GM18511 (cell line): ENCODE measurements at regions not wholly inside any gene's neighbourhood (a gene's known extent, or its start where the extent isn't known, plus 50 kb on each side); places are given as distances from the start of the nearest gene placed in this dataset.

Experiments
- ATAC-seq: cut with Tn5 transposase; IDR thresholded peaks from one replicate; pipeline ENCODE4 v1.9.1; 2021; ENCODE audit warnings: mild to moderate bottlenecking, moderate library complexity; ENCODE audit not compliant: unreplicated experiment

DNA sequence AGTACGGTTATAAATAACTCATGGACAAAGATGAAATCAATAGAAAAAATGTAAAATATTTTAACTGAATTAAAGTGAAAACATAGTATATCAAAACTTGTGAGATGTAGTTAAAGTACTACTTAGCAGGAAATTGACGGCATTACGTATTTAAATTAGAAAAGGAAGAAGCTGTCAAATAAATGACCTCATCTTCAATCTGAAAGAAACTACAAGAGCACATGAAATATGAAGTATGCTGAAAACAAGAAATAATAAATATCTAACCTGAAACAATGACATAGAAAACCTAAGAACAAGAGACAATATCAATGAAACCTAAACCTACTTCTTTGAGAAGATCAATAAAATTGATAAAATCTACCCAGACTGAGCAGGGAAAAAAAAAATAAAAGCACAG, 122.2 kb upstream of the PDE4B start:
- ATAC-seq = no peak

DNA sequence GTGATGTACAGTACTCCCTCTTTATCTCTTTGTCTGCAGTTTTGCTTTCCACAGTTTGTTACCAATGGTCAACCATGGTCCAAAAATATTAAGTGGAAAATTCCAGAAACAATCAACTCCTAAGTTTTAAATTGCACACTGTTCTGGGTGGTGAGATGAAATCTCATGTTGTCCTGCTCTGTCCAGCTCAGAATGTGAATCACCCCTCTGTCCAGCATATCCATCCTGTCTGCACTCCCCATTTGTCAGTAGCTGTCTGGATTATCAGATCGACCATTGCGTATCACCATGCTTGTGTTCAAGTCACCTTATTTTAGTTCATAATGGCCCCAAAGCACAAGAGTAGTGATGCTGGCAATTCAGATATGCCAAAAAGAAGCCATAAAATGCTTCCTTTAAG, 118.2 kb upstream of the PDE4B start:
- no peak for ATAC-seq

DNA sequence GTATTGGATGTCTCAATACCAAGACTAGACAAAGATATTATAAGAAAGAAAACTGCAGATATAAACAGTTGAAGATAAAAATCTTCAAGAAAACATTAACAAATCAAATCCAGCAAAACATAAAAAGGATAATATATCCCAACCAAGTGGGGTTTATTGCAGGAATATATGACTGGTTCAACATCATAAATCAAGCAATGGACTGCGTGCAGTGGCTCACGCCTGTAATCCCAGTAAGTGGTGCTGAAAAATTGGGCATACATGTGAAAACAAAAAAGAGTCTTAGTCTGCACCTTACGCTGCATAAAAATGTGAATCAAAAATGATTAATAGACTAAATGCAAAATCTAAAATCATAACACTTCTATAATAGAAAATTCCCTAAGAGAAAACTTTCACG, 112.9 kb upstream of the PDE4B start:
- no peak for ATAC-seq

DNA sequence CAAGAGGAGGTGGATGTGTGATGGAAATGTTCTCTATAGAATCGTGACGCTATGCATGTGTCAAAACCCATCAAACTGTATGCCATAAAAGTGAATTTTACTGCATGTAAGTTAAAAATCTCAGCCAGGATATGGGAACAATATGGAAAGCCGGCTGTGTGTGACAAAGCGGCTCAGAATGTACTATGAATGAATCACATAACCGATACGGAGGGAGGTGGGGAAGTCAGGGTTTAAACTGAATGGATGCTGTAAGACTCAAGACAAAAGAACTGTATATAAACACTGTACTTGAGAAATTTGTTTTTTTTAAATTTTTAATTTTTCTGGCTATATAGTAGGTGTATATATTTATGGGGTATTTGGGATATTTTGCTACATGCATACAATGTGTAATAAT, 111.6 kb upstream of the PDE4B start:
- no peak for ATAC-seq

DNA sequence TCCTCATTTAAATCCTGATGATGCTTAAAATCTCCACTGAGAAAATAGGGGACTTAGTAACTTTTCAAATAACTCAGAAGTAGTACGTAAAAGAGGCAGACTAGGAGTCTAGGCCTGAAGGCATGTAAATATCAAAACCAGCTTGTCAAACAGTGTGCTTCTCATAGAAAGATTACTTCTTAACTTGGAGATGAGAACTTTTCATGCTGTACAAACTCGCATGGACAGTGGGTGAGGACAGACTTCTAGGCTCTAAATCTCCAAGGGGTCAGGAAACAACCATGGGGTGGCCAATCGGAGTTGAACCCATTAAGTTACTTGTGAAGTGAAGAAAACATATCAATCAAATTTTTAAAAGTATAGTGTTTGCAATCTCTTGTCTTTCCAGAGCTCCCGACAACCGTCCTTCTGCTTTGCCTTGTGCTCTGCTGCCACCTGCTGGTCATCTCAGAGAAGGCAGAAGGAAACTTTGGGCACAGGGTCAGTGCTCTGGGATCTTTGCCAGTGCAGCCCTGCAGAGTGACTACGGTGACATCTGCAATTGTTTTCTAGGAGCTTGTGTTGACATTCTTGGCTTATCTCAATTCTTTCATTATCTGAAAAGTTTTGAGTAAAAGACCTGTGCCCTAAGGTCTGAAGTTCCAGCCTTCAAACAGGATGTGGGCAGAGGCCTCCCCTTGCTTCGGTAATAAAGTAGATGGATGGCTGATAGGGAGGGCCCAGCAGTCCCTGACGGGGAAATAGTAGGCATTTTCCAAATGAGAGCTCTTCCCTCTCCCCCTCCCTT, 105.1 kb upstream of the PDE4B start:
- peak; percentile 96 for ATAC-seq

DNA sequence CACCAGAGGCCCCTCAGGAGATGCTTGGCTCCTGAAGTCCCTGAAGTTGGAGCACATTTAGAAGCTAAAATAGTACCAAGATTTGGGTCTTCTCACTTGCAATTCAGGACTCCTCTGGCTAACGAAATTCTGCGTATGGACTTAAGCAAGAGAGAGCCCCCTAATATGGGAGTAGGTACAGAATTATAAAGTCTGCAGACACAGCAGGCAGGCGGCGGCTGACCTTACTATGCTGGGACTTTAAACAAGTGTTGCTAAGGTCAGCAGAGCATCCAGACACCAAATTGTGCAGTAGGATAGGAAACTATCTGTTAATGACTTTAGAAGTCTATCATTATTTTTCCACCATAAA, 104.5 kb upstream of the PDE4B start:
- ATAC-seq = no peak

DNA sequence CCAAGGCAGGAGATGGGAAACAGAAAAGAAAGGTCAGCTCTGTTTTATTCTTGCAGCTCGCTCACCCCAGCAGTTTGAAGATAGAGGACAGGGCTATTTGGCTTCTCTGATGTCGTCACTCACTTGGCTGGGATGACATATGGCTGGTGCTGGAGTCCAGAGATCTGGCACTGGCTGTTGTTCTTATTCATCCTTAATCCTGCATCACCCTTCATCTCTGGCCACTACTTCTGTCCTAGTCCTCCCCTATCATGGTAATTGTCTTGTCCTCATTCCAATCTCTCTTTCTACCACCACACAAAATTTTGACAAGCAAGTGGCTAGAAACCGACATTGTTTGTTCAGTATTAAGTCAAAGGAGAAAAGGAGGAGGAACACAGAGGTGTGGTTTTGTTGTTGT, 103.8 kb upstream of the PDE4B start:
- no peak for ATAC-seq

DNA sequence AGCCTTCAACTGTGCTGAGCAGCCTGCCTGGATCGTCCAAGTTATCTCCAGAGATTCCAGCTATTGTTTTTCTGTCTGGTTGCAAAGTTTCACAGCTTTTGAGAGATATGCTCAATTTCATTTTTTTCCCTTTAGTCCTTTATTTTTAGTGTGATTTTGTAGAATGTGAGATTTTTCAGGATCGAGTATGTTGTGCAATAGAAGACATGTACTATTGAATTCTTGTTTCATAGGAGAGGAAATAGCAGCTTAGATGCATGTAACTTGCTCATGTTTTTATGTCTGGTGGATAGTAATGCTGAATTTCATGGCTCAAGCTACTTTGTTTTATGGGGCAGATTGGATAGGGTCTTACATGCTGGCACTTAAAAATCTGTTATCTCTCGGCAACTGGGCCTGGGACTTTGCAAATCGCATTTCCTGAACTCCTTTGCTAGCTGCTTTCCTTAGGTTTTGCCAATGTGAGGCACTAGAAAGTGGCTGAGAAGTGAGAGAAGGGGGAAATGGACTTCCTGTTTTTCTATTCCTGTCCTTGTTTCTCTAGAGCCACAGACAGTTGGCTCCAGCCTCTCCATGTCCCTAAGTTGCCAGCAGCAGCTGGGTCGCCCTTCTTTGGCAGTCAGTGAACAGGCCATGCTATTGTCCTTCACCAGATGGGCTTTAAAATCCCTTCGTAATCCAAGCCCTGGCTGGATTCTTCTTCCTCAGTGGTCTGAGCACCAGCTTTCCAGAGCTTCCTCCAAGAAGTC, 101.4 kb upstream of the PDE4B start:
- no peak for ATAC-seq

DNA sequence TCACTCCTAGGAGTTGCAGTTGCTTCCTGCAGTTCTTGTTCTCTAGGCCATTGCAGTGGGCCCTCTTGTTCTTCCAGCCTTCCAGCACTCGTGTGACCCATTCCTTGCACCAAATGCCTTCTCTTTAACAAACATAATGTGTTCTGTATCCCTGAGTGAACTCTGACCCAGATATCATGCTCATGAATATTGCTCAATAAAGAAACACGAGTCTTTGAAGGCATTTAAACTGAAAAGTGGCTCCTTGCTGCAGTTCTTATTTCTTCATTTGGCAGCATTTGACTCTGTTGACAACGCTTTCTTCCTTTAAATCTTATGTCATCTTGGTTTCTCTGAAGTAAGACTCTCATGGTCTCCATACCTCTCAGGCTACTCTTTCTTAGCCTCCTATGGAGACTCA, 100.7 kb upstream of the PDE4B start:
- no peak for ATAC-seq

DNA sequence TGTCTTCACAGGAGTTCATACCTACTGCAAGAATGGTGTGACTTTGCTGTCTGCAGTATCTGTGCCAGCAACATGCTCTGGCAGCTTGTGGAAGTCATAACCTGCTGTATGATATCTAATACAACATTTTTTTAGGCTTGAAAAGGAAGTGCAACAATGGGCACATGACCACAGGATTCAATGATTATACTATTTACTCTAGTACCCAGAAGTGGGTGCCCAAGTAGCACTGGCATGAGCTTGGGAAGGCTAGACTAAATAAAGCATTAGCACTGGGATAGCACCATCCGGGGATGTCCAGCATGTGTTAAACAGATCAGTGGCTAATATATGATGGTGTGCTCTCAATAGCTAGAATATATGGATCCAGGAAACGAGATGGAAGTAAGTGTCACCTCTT, 98.6 kb upstream of the PDE4B start:
- ATAC-seq = no peak

DNA sequence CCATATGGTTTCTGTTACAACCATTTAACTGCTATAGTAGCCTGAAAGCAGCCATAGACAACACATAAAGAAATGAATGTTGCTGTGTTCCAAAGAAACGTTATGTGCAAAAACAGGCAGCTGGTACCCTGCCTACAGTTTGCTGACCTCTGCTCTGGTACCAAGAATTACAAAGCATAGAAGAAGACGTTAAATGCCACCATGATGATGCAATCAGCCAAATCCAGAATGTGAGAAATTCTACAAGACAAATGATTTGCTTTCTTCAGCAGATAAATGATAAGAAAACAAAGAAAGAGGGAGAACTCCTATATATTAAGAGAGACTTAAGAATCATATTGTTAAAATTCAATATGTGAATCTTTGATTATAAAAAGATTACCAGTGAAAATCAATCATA, 97.8 kb upstream of the PDE4B start:
- ATAC-seq = no peak

DNA sequence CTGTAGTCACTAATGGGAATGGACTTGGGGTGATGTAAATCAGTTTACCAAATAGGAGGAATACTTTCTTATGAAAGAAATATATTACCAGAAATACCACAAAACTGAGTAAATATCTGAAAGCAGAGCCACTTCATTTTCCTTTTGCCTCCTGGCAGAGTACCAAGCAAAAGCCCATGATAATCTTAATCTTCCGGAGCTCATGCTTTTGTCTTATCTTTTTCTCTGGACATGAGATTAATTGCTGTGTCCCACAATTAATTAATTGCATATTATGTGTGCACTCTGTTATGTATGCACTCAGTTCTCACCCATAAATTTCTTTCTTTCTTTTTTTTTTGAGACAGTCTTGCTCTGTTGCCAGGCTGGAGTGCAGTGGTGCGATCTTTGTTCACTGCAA, 94.1 kb upstream of the PDE4B start:
- ATAC-seq = no peak

DNA sequence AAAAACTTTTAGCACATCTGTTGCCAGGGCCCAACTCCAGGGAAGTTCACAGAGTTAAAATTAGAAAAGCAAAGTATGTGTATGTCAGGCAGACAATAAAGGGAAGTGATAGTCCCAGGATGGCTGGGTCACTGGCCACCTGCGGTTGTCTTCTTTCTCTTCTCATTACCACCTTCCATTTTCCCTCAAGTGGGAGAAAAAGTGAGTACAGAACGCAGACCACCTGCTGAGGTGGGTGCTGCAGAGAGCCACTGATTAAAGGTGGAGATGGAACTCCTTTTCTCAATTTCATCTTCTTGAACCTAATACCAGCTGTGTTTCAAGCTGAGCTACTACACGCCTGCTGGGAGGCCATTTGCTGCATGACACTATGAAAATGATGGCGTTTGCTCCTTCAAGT, 88.8 kb upstream of the PDE4B start:
- ATAC-seq = peak; percentile 51

DNA sequence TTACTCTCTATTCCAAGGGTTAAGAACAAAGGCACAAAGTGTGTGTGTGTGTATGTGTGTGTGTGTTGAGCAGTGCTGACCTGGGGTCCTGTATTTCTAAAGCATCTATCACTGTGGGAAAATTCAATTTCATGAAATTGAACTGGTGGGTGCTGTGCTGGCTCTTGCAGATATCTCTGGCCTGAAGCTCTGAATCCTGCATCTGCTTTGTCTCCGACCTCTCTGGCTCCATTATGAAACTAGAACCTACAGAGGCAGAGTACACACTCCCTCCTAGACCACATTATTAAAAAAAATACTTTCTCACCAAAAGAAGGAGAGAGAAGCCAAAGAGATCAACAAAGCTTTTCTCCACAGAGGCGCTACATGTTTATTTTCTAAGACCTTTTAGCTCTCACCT, 88.4 kb upstream of the PDE4B start:
- ATAC-seq = peak; percentile 85

DNA sequence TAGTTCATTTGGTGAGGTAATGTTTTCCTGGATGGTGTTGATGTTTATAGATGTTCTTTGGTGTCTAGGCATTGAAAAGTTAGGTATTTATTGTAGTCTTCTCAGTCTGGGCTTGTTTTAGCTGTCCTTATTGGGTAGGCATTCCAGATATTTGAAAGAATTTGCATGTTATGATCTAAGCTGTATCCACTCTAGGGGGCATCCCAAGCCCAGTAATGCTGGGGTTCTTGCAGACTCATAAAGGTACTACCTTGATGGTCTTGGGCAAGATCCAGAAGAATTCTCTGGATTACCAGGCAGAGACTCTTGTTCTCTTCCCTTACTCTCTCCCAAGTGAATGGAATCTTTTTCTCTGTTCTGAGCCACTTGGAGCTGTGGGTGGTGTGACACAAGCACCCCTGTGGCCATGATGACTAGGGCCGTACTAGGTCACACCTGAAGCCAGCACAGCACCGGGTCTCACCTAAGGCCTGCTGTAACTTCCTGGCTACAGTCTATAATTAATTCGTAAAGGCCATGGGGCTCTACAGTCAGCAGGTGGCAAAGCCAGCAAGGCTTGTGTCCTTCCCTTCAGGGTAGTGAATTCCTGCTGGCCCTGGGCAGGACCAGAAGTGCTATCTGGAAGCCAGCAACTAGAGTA, 74.8 kb upstream of the PDE4B start:
- no peak for ATAC-seq

DNA sequence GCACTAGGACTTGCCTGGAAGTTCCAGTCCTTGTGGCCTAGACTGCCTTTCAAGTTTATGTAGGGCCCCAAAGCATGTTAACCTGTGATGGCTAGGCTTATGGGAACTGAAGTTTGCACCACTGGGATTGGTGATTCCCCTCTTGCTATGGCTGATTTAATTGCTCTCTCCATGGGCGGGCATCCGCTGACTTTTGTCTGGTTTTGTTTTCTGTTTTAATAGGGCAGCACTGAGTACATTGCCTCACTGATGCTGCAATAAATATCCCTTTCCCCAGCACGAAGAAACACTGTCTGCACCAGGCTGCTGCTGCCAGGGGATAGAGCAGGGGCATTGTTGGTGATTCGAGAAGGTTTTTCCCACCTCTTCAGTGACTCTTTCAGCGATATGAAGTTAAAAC, 73.3 kb upstream of the PDE4B start:
- ATAC-seq = no peak

DNA sequence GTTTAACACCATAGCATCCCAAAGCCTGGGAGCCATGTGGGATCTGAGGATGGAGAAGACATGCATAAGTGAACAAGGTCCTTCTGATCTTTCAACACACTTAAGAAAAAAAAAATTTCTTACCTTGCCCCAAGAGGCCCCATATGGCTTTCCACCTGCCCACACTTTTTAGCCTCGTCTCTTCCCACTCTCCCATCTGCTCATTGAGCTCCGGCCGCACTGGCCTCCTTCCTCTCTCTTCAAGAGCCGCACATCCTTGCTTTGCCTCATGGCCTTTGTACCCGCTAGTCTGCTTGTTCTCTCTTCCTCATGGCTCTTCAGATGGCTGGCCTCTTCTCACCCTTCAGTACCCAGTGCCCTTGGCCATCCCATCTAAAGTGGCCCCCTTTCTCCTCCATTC, 70.2 kb upstream of the PDE4B start:
- no peak for ATAC-seq

DNA sequence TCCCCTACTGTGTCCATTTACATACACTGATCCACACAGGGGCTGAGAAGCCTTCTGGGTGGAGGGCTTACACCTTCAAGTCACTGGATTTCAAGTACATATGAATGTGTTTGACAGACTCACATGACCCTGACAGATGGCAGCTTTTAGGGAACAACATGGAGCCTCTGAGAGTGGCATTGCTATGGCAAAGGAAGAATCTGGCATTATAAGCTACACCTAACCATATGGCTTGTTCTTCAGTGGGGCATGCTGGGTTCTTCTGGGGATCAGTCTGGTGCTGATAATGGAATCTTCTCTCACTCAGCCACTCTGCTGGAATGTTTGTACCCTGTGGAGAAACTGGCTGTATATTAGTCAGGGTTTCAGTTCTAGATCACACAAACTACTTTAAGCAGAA, 68.5 kb upstream of the PDE4B start:
- no peak for ATAC-seq

DNA sequence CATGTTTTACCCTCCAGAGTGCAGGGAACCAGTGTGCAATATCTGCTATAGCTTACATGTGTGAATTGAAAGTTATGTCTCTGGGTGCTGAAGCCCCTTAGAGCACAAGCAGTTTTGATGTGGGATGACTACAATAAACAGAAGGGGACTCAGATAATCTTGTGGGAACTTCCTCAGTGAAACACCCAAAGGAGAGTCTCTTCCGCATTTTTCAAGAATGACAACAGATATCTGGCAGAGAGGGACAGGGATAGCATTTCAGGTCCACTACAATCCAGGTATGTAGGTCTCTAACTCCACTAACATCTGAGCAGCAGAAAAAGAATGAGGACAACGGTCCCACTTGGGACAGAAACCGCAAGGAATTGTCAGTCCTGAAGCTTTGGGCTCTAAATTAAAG, 67.6 kb upstream of the PDE4B start:
- no peak for ATAC-seq

DNA sequence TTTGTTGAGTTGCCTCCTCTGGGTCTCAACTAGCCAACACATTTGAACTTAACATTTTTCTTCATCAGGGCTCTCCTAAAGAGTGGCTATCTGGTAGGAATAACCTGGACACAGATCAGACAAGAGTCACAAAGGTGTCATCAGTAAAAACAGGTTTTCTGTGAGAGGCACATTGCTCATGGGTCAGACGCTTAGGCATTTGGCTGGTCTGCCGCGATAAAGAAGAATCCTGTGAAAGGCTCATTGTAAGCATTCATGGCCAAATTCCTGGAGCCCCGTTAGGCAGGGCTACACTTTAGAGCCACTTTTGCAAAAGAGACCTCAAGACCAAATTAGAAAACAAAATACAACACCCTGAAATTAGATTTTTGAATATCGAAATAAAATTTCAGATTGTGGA, 64.2 kb upstream of the PDE4B start:
- ATAC-seq = no peak

DNA sequence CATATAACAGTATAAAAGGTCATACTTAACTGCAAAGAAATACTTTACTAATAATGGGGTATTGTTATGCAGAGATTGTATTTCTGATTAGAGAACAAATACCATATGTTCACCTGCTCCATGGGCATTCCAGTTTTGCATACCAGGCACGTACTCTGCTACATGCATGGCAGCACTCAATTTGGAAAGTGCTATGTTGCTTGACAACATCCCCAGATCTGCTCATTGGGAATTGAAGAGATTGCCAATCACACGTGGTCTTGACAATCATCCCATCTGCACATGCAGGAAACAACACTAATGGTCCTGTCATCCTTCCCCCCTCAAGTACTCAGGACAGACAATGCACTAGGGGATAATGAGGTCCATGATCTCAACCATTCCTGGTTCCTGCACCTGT, 63.4 kb upstream of the PDE4B start:
- ATAC-seq = no peak

DNA sequence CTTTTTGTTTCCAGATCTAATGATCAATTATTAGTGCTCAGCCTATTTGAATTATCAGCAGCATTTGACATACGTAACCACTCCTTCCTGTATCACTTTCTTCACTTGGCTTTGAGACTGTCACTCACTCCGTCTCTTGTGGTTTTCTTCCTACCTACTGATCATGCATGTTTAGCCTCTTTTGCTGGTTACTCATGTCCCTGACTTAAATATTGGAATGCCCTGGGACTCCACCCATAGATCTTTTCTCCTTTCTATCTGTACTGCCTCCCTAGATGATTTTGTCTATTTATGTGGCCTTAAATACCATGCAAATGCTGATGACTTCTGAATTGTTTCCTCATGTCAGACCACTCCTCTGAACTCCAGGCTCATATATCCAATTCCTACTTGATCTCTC, 57.7 kb upstream of the PDE4B start:
- no peak for ATAC-seq
